Loucy (cell line): ENCODE measurements at regions not wholly inside any gene's neighbourhood (a gene's known extent, or its start where the extent isn't known, plus 50 kb on each side); places are given as distances from the start of the nearest gene placed in this dataset.

Source experiments
- H2AFZ ChIP-seq: fragments of 200-600 bp; sonication (generic); 2 replicates; pipeline ENCODE4 v1.6.0; 2016; ENCODE audit warnings: antibody characterized with exemption, mild to moderate bottlenecking, low read length, moderate library complexity
- H3F3A ChIP-seq: fragments of 200-600 bp; 2 replicates; pipeline ENCODE4 v1.6.0; 2016; ENCODE audit warnings: antibody characterized with exemption, low read depth, mild to moderate bottlenecking
- H3K27me3 ChIP-seq: fragments of 200-600 bp; sonication (generic); 2 replicates; pipeline ENCODE4 v1.6.1; 2014; ENCODE audit warnings: low read length, mild to moderate bottlenecking; ENCODE audit not compliant: insufficient read depth, poor library complexity, severe bottlenecking
- H3K36me3 ChIP-seq: fragments of 200-600 bp; sonication (generic); 2 replicates; pipeline ENCODE4 v1.6.1; 2016; ENCODE audit warnings: low read length; ENCODE audit not compliant: insufficient read depth
- H3K4me1 ChIP-seq: fragments of 200-600 bp; sonication (generic); 2 replicates; pipeline ENCODE4 v1.5.1; 2014; ENCODE audit warnings: low read length, mild to moderate bottlenecking; ENCODE audit not compliant: insufficient read depth, poor library complexity, severe bottlenecking
- H3K4me2 ChIP-seq: fragments of 200-600 bp; sonication (generic); 2 replicates; pipeline ENCODE4 v1.6.0; 2014; ENCODE audit warnings: antibody characterized with exemption, low read length, low read depth, mild to moderate bottlenecking; ENCODE audit not compliant: poor library complexity, severe bottlenecking
- H3K4me3 ChIP-seq: fragments of 200-600 bp; sonication (generic); 2 replicates; pipeline ENCODE4 v1.5.1; 2014; ENCODE audit warnings: low read length, mild to moderate bottlenecking, mixed read lengths; ENCODE audit not compliant: poor library complexity, severe bottlenecking
- H3K79me2 ChIP-seq: fragments of 200-600 bp; sonication (generic); 2 replicates; pipeline ENCODE4 v1.6.1; 2014; ENCODE audit warnings: low read length; ENCODE audit not compliant: insufficient read depth
- H3K9ac ChIP-seq: fragments of 200-600 bp; sonication (generic); 2 replicates; pipeline ENCODE4 v1.6.0; 2014; ENCODE audit warnings: mild to moderate bottlenecking, low read depth, low read length, moderate library complexity; ENCODE audit not compliant: poor library complexity, severe bottlenecking
- H3K9me2 ChIP-seq: fragments of 200-600 bp; sonication (generic); replicated peaks from 2 replicates; pipeline ENCODE4 v1.6.1; 2016; ENCODE audit warnings: low read depth, low read length, mixed read lengths
- H3K9me3 ChIP-seq: fragments of 200-600 bp; sonication (generic); 2 replicates; pipeline ENCODE4 v1.6.1; 2014; ENCODE audit warnings: mild to moderate bottlenecking, antibody characterized with exemption, low read length, low read depth; ENCODE audit not compliant: insufficient read depth
- H4K20me1 ChIP-seq: fragments of 200-600 bp; sonication (generic); 2 replicates; pipeline ENCODE4 v1.6.0; 2014; ENCODE audit warnings: antibody characterized with exemption, low read length, mild to moderate bottlenecking; ENCODE audit not compliant: insufficient read depth, poor library complexity, severe bottlenecking
- EZH2phosphoT487 ChIP-seq: fragments of 200-600 bp; IDR thresholded peaks from 2 replicates; pipeline ENCODE4 v1.6.1; 2018; ENCODE audit warnings: antibody characterized with exemption, mild to moderate bottlenecking, moderate library complexity, borderline replicate concordance
- TF ChIP-seq, protein P1 (sequence below): fragments of 200-600 bp; sonication (generic); conservative IDR thresholded peaks from 2 replicates; pipeline ENCODE4 v1.5.1; 2014; ENCODE audit warnings: mild to moderate bottlenecking, antibody characterized with exemption, low read length

DNA sequence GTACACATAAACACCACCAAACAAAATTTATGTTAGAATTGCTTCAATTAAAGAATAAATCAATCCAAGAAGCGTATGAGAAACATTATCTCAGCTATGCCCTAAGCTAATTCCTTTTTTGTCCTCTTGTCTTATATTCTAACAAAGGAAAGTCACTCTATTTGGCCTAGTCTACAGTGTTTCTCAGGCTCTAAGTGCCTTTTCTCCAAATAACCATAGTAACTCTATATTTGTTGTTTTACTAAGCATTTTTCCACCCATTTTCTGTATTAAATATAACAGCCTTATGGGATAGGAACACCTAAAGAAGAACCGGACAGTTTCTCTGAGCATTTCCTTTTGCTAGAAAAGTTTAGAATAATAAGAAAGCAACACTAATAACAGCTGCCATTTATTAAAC lies 120.1 kb upstream of the MTAP start:
- no peak for TF ChIP-seq EZH2phosphoT487
- TF ChIP-seq, protein P1, sequence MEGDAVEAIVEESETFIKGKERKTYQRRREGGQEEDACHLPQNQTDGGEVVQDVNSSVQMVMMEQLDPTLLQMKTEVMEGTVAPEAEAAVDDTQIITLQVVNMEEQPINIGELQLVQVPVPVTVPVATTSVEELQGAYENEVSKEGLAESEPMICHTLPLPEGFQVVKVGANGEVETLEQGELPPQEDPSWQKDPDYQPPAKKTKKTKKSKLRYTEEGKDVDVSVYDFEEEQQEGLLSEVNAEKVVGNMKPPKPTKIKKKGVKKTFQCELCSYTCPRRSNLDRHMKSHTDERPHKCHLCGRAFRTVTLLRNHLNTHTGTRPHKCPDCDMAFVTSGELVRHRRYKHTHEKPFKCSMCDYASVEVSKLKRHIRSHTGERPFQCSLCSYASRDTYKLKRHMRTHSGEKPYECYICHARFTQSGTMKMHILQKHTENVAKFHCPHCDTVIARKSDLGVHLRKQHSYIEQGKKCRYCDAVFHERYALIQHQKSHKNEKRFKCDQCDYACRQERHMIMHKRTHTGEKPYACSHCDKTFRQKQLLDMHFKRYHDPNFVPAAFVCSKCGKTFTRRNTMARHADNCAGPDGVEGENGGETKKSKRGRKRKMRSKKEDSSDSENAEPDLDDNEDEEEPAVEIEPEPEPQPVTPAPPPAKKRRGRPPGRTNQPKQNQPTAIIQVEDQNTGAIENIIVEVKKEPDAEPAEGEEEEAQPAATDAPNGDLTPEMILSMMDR, result no peak
- H3K4me3 ChIP-seq, result no peak overlapping the region

DNA sequence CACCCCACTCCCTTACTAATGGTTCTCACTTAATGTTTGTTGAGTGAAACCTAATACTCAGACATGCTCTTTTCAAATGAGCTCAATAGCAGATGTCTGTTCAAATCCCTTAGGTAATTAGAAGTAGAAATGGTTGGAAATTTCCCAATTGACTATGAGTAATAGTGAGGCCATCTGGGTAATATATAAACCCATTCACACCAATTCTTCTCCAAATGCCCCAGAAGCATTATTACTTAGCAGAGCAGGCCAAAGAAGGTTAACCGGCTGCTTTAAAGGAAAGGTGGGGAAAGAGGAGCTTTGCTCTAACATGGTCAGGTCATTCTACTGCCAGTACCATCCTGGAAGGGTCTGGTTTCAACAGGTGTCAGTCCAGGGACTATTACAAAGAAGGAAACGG lies 119.5 kb upstream of the MTAP start:
- no peaks in the 10 kb centered on the region for H3K9me2 ChIP-seq
- H3K27me3 ChIP-seq, result no peaks in the 10 kb centered on the region
- H4K20me1 ChIP-seq, result no peaks in the 10 kb centered on the region
- no peaks in the 10 kb centered on the region for H3K79me2 ChIP-seq
- H3K4me1 ChIP-seq, result no peaks in the 10 kb centered on the region
- no peak overlapping the region for H3K9ac ChIP-seq
- no peak overlapping the region for H3K4me2 ChIP-seq
- H3K9me3 ChIP-seq, result no peaks in the 10 kb centered on the region
- TF ChIP-seq EZH2phosphoT487, result no peak
- TF ChIP-seq, protein P1, result no peak
- H3F3A ChIP-seq, result no peaks in the 10 kb centered on the region
- H3K36me3 ChIP-seq, result no peaks in the 10 kb centered on the region
- no peak overlapping the region for H3K4me3 ChIP-seq
- H2AFZ ChIP-seq, result no peak overlapping the region

More for the DNA sequence above, 120.1 kb upstream of the MTAP start:
- H3K4me1 ChIP-seq, result no peaks in the 10 kb centered on the region
- no peaks in the 10 kb centered on the region for H3F3A ChIP-seq
- no peak overlapping the region for H3K9ac ChIP-seq
- H3K27me3 ChIP-seq, result no peaks in the 10 kb centered on the region
- H3K4me2 ChIP-seq, result no peak overlapping the region
- no peaks in the 10 kb centered on the region for H3K9me2 ChIP-seq
- H3K79me2 ChIP-seq, result no peaks in the 10 kb centered on the region
- no peaks in the 10 kb centered on the region for H4K20me1 ChIP-seq
- H3K9me3 ChIP-seq, result no peaks in the 10 kb centered on the region
- no peak overlapping the region for H2AFZ ChIP-seq
- H3K36me3 ChIP-seq, result no peaks in the 10 kb centered on the region

DNA sequence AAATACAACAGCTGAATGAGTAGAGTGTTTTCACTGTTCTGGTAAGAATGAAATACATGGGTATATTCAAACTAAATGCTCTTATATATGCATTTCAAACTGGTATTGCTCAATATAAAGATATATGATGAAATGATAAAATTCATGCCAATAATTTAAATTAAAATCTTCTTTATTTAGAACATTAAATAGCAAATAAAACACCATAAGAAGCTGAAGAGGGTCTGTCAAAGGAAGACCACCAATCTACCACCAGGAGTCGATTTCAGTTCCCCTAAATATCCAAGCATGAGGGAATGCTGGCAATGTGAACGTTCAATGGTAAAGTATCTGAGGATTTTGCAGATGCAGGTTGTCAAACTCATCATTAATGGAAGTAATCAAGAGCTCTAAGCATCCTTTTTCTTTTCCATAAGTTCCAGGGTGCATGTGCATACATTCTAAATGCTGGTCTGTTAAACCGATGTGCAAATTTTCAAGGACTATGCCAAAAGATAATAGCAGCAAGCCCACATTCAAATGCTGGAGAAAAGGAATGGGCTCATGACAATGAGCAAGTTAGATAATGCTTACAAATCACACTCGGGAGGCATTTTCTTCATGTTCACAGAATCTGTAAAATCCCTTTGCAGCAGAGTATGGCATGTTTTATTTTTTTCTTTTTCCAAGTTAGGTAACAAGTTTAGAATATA lies 118.8 kb upstream of the MTAP start:
- no peaks in the 10 kb centered on the region for H4K20me1 ChIP-seq
- H3K79me2 ChIP-seq, result no peaks in the 10 kb centered on the region
- H2AFZ ChIP-seq, result no peak overlapping the region
- H3K27me3 ChIP-seq, result no peaks in the 10 kb centered on the region
- H3K9me3 ChIP-seq, result no peaks in the 10 kb centered on the region
- H3K36me3 ChIP-seq, result no peaks in the 10 kb centered on the region
- no peak overlapping the region for H3K4me3 ChIP-seq
- no peaks in the 10 kb centered on the region for H3F3A ChIP-seq
- H3K9me2 ChIP-seq, result no peaks in the 10 kb centered on the region
- no peaks in the 10 kb centered on the region for H3K4me1 ChIP-seq
- no peak for TF ChIP-seq EZH2phosphoT487
- TF ChIP-seq, protein P1, result no peak
- H3K4me2 ChIP-seq, result no peak overlapping the region
- no peak overlapping the region for H3K9ac ChIP-seq
